ENCODE measurements at regions not wholly inside any gene's neighbourhood (a gene's known extent, or its start where the extent isn't known, plus 50 kb on each side); places are given as distances from the start of the nearest gene placed in this dataset.

DNA sequence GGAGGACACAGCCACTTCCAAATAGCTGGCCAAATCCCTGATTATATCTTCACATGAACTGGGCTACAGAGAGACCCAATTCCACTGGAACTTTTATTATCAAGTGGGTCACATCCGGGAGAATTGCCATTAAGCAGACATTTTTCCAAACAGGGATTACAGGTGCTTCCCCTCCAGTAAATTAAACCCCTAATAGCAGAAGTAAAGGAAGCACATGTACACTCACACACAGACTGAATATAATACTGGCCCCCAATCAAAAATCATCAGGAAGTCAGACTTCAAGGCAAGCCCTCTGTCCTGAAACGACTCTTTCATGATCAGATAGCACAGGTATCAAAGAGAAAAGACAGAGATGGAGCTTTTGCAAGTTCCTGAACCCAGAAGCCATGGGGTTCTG, 118.6 kb upstream of the PPP2R5A start:
- Histone ChIP-seq H3K9me1 (replicated peaks; ENCODE audit: control insufficient read depth, extremely low read depth, insufficient read depth, low read length) (no peaks in the 10 kb centered on the region), H3K9me3 (replicated peaks; ENCODE audit: control insufficient read depth, insufficient read depth, low read length) (no peaks in the 10 kb centered on the region), H3K4me3 (replicated peaks in 1 of 3; ENCODE audit: insufficient read depth in 1 of 3, low read depth in 1 of 3, low read length in 3 of 3) (no peak overlapping the region), H2AFZ (ENCODE audit: low read depth, low read length) (no peak overlapping the region), H3K4me1 (ENCODE audit: control insufficient read depth, extremely low read depth, insufficient read depth, low read length) (peaks cover 31% of the 10 kb centered on the region), H3K9ac (replicated peaks; ENCODE audit: extremely low read depth, insufficient read depth, low read length) (peak overlapping the region; percentile 56), H3K36me3 (ENCODE audit: control insufficient read depth in 2 of 2, extremely low read depth in 1 of 2, insufficient read depth in 2 of 2, low read length in 2 of 2) (no peaks in the 10 kb centered on the region), H3K4me2 (ENCODE audit: insufficient read depth, low read length) (peak overlapping the region; percentile 60), H3K27me3 (ENCODE audit: control insufficient read depth in 2 of 2, insufficient read depth in 2 of 2, low read length in 2 of 2) (no peaks in the 10 kb centered on the region), H3K27ac (ENCODE audit: insufficient read depth, low read depth, low read length) (peak overlapping the region; percentile 83), H4K20me1 (replicated peaks; ENCODE audit: control insufficient read depth, extremely low read depth, insufficient read depth, low read length) (no peaks in the 10 kb centered on the region), H3K79me2 (ENCODE audit: control insufficient read depth, insufficient read depth, low read length) (no peaks in the 10 kb centered on the region)
- FAIRE-seq (peak; percentile 63), DNase-seq (ENCODE audit: low read depth, low spot score) (peak; percentile 92)
- BruUV-seq (replicated peaks) = no TSS peak
- ChIA-PET CTCF (interaction anchor here (0.6 to 3.1 kb wide), 10 partner anchors 13 to 119 kb away, joined by 3 to 17 read pairs (median 4); no protein-coding TSS in a partner anchor), POLR2A (interaction anchor here (1.0 to 1.7 kb wide), 5 partner anchors 15 to 118 kb away, joined by 3 to 4 read pairs (median 3); no protein-coding TSS in a partner anchor)
- dilution Hi-C loops (cut with MboI; ENCODE audit: extremely low pct_ligation_motif_present, low sequenced_read_pairs) (no loop called here), intact Hi-C loops (cut with micrococcal nuclease) (loop anchor here (1.0 to 5.0 kb wide), 8 partner anchors 14 to 125 kb away; partner anchors contain the start of gene PPP2R5A)
- TF ChIP-seq GATA2 (IDR thresholded peaks at IDR 0.05; ENCODE audit: insufficient read depth, insufficient read length, low read depth, low read length) (peak; percentile 86), JUN (IDR thresholded peaks at IDR 0.05; ENCODE audit: borderline replicate concordance, insufficient read depth, insufficient read length, low read depth) (peak; percentile 39), EZH2 (IDR thresholded peaks at IDR 0.05; ENCODE audit: borderline replicate concordance, low read depth, low read length, severe bottlenecking) (no peak), MYC (IDR thresholded peaks at IDR 0.05; ENCODE audit: low read depth, low read length) (no peak), FOS (IDR thresholded peaks at IDR 0.05; ENCODE audit: borderline replicate concordance, insufficient read depth, low read length) (no peak), POLR2A (IDR thresholded peaks at IDR 0.05; ENCODE audit: low read depth, low read length) (no peak), POLR2AphosphoS5 (IDR thresholded peaks at IDR 0.05; ENCODE audit: insufficient read depth, low read depth, low read length) (no peak)
- TF ChIP-seq, protein P1, sequence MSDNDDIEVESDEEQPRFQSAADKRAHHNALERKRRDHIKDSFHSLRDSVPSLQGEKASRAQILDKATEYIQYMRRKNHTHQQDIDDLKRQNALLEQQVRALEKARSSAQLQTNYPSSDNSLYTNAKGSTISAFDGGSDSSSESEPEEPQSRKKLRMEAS (IDR thresholded peaks at IDR 0.05; ENCODE audit: insufficient read depth, insufficient read length) = no peak
- TF ChIP-seq, protein P2, sequence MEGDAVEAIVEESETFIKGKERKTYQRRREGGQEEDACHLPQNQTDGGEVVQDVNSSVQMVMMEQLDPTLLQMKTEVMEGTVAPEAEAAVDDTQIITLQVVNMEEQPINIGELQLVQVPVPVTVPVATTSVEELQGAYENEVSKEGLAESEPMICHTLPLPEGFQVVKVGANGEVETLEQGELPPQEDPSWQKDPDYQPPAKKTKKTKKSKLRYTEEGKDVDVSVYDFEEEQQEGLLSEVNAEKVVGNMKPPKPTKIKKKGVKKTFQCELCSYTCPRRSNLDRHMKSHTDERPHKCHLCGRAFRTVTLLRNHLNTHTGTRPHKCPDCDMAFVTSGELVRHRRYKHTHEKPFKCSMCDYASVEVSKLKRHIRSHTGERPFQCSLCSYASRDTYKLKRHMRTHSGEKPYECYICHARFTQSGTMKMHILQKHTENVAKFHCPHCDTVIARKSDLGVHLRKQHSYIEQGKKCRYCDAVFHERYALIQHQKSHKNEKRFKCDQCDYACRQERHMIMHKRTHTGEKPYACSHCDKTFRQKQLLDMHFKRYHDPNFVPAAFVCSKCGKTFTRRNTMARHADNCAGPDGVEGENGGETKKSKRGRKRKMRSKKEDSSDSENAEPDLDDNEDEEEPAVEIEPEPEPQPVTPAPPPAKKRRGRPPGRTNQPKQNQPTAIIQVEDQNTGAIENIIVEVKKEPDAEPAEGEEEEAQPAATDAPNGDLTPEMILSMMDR (IDR thresholded peaks at IDR 0.05; ENCODE audit: extremely low read depth in 1 of 2, insufficient read depth in 1 of 2, low read depth in 1 of 2, low read length in 2 of 2) = no peak
